ENCODE measurements at regions not wholly inside any gene's neighbourhood (a gene's known extent, or its start where the extent isn't known, plus 50 kb on each side); places are given as distances from the start of the nearest gene placed in this dataset.

- Histone ChIP-seq H4K20me1 (ENCODE audit: insufficient read depth, low read length) (no peaks in the 10 kb centered on the region), H3K36me3 (ENCODE audit: insufficient read depth, low read length) (no peaks in the 10 kb centered on the region), H2AFZ (ENCODE audit: low read length) (no peak overlapping the region), H3K4me2 (ENCODE audit: low read length) (no peak overlapping the region), H3K27ac (ENCODE audit: low read depth, low read length, poor library complexity, severe bottlenecking) (no peak overlapping the region), H3K9me2 (ENCODE audit: insufficient read depth, low read length) (no peaks in the 10 kb centered on the region), H3K79me2 (ENCODE audit: insufficient read depth, low read depth, low read length) (no peaks in the 10 kb centered on the region), H3K4me3 (ENCODE audit: low read depth, low read length, poor library complexity, severe bottlenecking) (no peak overlapping the region), H3K4me1 (ENCODE audit: insufficient read depth, low read length, poor library complexity, severe bottlenecking) (no peaks in the 10 kb centered on the region), H3K9me3 (ENCODE audit: low read length) (no peaks in the 10 kb centered on the region)
- ChIA-PET POLR2A (interaction anchor here (0.9 kb wide), 1 partner anchor 11 kb away, joined by 4 read pairs; no protein-coding TSS in a partner anchor), CTCF (ENCODE audit: unreplicated experiment) (no interaction called here)
- no peak for DNase-seq (ENCODE audit: low spot score)
- TF ChIP-seq EZH2phosphoT487 (IDR thresholded peaks at IDR 0.05; ENCODE audit: borderline replicate concordance, low read depth, low read length) (no peak), CTCF (conservative IDR thresholded peaks at IDR 0.05; ENCODE audit: low read length) (no peak)
- intact Hi-C loops (cut with micrococcal nuclease; ENCODE audit: unreplicated experiment) = no loop called here
- no TSS peak for BruUV-seq (replicated peaks)
Measured at GRCh38 chr1:189530162-189530561, 947.5 kb downstream of the BRINP3 start.

- ChIA-PET CTCF (ENCODE audit: unreplicated experiment) (no interaction called here), POLR2A (interaction anchor here (0.6 kb wide), 1 partner anchor 36 kb away, joined by 4 read pairs; no protein-coding TSS in a partner anchor)
- H2AFZ ChIP-seq (ENCODE audit: low read length) = no peak overlapping the region
- intact Hi-C loops (cut with micrococcal nuclease; ENCODE audit: unreplicated experiment) = no loop called here
- no peaks in the 10 kb centered on the region for H3K4me1 ChIP-seq (ENCODE audit: insufficient read depth, low read length, poor library complexity, severe bottlenecking)
- H3K79me2 ChIP-seq (ENCODE audit: insufficient read depth, low read depth, low read length) = no peaks in the 10 kb centered on the region
- H4K20me1 ChIP-seq (ENCODE audit: insufficient read depth, low read length) = no peaks in the 10 kb centered on the region
- H3K9me3 ChIP-seq (ENCODE audit: low read length) = no peaks in the 10 kb centered on the region
- no peak overlapping the region for H3K4me3 ChIP-seq (ENCODE audit: low read depth, low read length, poor library complexity, severe bottlenecking)
- H3K36me3 ChIP-seq (ENCODE audit: insufficient read depth, low read length) = no peaks in the 10 kb centered on the region
- no peak for DNase-seq (ENCODE audit: low spot score)
- no peak overlapping the region for H3K27ac ChIP-seq (ENCODE audit: low read depth, low read length, poor library complexity, severe bottlenecking)
- TF ChIP-seq EZH2phosphoT487 (IDR thresholded peaks at IDR 0.05; ENCODE audit: borderline replicate concordance, low read depth, low read length) = no peak
- TF ChIP-seq CTCF (conservative IDR thresholded peaks at IDR 0.05; ENCODE audit: low read length) = no peak
- H3K4me2 ChIP-seq (ENCODE audit: low read length) = no peak overlapping the region
- BruUV-seq (replicated peaks) = no TSS peak
- H3K9me2 ChIP-seq (ENCODE audit: insufficient read depth, low read length) = no peaks in the 10 kb centered on the region
Measured at GRCh38 chr1:189538271-189538670, 939.4 kb downstream of the BRINP3 start.

DNA sequence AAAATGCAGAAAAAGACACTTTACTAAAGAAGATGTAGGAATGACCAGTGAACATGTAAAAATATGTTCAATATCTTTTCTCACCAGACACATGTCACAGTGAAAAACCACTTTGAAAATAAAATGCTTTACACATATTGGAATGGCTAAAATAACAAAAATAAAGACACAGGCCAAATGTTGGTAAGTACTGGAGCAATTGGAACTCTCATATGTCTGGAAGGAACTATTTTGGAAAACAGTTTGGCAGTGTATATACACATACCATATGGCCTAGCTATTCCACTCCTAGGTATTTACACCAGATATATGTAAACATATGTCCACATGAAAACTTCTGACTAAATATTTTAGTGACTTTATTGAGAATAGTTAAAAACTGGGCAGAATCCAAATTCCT is 927.2 kb downstream of the BRINP3 start:
- no peak for DNase-seq (ENCODE audit: low spot score)
- Histone ChIP-seq H3K4me1 (ENCODE audit: insufficient read depth, low read length, poor library complexity, severe bottlenecking) (no peaks in the 10 kb centered on the region), H3K9me2 (ENCODE audit: insufficient read depth, low read length) (no peaks in the 10 kb centered on the region), H3K79me2 (ENCODE audit: insufficient read depth, low read depth, low read length) (no peaks in the 10 kb centered on the region), H3K27ac (ENCODE audit: low read depth, low read length, poor library complexity, severe bottlenecking) (no peak overlapping the region), H4K20me1 (ENCODE audit: insufficient read depth, low read length) (no peaks in the 10 kb centered on the region), H2AFZ (ENCODE audit: low read length) (no peak overlapping the region), H3K4me2 (ENCODE audit: low read length) (no peak overlapping the region), H3K4me3 (ENCODE audit: low read depth, low read length, poor library complexity, severe bottlenecking) (no peak overlapping the region), H3K36me3 (ENCODE audit: insufficient read depth, low read length) (no peaks in the 10 kb centered on the region), H3K9me3 (ENCODE audit: low read length) (no peaks in the 10 kb centered on the region)
- CTCF ChIA-PET (ENCODE audit: unreplicated experiment) = no interaction called here
- no peak for TF ChIP-seq CTCF (conservative IDR thresholded peaks at IDR 0.05; ENCODE audit: low read length)
- no peak for TF ChIP-seq EZH2phosphoT487 (IDR thresholded peaks at IDR 0.05; ENCODE audit: borderline replicate concordance, low read depth, low read length)
- BruUV-seq (replicated peaks) = no TSS peak
- POLR2A ChIA-PET = no interaction called here
- intact Hi-C loops (cut with micrococcal nuclease; ENCODE audit: unreplicated experiment) = no loop called here

All from OCI-LY7 (cell line).